Upper lobe of left lung (tissue), 4 donors: ENCODE measurements at regions not wholly inside any gene's neighbourhood (a gene's known extent, or its start where the extent isn't known, plus 50 kb on each side); places are given as distances from the start of the nearest gene placed in this dataset.

Experiments
- CTCF ChIP-seq, 6 experiments: fragments of 450-650 bp in 4 of 6; fragments of 200-600 bp in 2 of 6; sonication (generic) in 2 of 6; IDR thresholded peaks; one replicate each; pipeline ENCODE4 v1.5.1; 2016 to 2019; ENCODE audit warnings: antibody characterized with exemption in 6 of 6
- EP300 ChIP-seq, 4 donors: sonication (generic); formaldehyde crosslinking; IDR thresholded peaks; one replicate each; pipeline ENCODE4 v1.5.1; 2017; ENCODE audit warnings: antibody characterized with exemption in 4 of 4, control low read depth in 2 of 4
- POLR2A ChIP-seq, 4 donors: fragments of 450-650 bp; IDR thresholded peaks; one replicate each; pipeline ENCODE4 v1.5.1; 2016 to 2017; ENCODE audit warnings: antibody characterized with exemption in 4 of 4, mild to moderate bottlenecking in 2 of 4
- POLR2AphosphoS5 ChIP-seq, 2 donors: sonication (generic); formaldehyde crosslinking; IDR thresholded peaks; one replicate each; pipeline ENCODE4 v1.5.1; 2017; ENCODE audit warnings: antibody characterized with exemption in 2 of 2

- TF ChIP-seq EP300 (IDR thresholded peaks at IDR 0.05): no peak
- TF ChIP-seq POLR2A (IDR thresholded peaks at IDR 0.05): no peak
- no peak for TF ChIP-seq CTCF (IDR thresholded peaks at IDR 0.05)
- no peak for TF ChIP-seq POLR2AphosphoS5 (IDR thresholded peaks at IDR 0.05)
These were observed 78.1 kb upstream of the NREP start for GRCh38 chr5:111834926-111835599.
